ENCODE measurements at regions not wholly inside any gene's neighbourhood (a gene's known extent, or its start where the extent isn't known, plus 50 kb on each side); places are given as distances from the start of the nearest gene placed in this dataset.
A peak's percentile ranks its signal among the peaks of the same experiment; 100 is the strongest.
"Not testable (repeated sequence)": the region's sequence is repeated elsewhere in the genome, so short reads cannot be mapped to it uniquely, and the experiment has no call there.

GRCh38 chrX:112997991-112998390, 157.4 kb upstream of the AMOT start:
- FAIRE-seq (no peak), DNase-seq (ENCODE audit: extremely low spot score, insufficient read length, low read depth) (no peak)

- DNase-seq (ENCODE audit: extremely low spot score, insufficient read length, low read depth) = no peak
- FAIRE-seq = no peak
Observed at GRCh38 chrX:112991801-112992200, 151.2 kb upstream of the AMOT start.

- FAIRE-seq (no peak), DNase-seq (ENCODE audit: extremely low spot score, insufficient read length, low read depth) (no peak)
Observed at GRCh38 chrX:112979879-112980278, 139.2 kb upstream of the AMOT start.

GRCh38 chrX:112968351-112969133, 127.9 kb upstream of the AMOT start:
- FAIRE-seq (no peak), DNase-seq (ENCODE audit: extremely low spot score, insufficient read length, low read depth) (no peak)

GRCh38 chrX:112967903-112968302, 127.3 kb upstream of the AMOT start:
- DNase-seq (ENCODE audit: extremely low spot score, insufficient read length, low read depth) = no peak
- FAIRE-seq = no peak

- DNase-seq (ENCODE audit: extremely low spot score, insufficient read length, low read depth) (no peak), FAIRE-seq (no peak)
Observed at GRCh38 chrX:112967341-112967740, 126.7 kb upstream of the AMOT start.

GRCh38 chrX:112961981-112962380, 121.3 kb upstream of the AMOT start:
- DNase-seq (ENCODE audit: extremely low spot score, insufficient read length, low read depth) (no peak), FAIRE-seq (no peak)

- no peak for FAIRE-seq
- DNase-seq (ENCODE audit: extremely low spot score, insufficient read length, low read depth) = no peak
Observed at GRCh38 chrX:112947981-112948615, 107.5 kb upstream of the AMOT start.

- DNase-seq (ENCODE audit: extremely low spot score, insufficient read length, low read depth) = no peak
- FAIRE-seq = no peak
Observed at GRCh38 chrX:112946227-112946626, 105.6 kb upstream of the AMOT start.

- DNase-seq (ENCODE audit: extremely low spot score, insufficient read length, low read depth) = no peak
- no peak for FAIRE-seq
Observed at GRCh38 chrX:112945826-112946225, 105.2 kb upstream of the AMOT start.

- no peak for DNase-seq (ENCODE audit: extremely low spot score, insufficient read length, low read depth)
Observed at GRCh38 chrX:112941209-112941837, 100.7 kb upstream of the AMOT start.

GRCh38 chrX:112935029-112935428, 94.4 kb upstream of the AMOT start:
- FAIRE-seq = peak; percentile 18

More at GRCh38 chrX:112941209-112941837, 100.7 kb upstream of the AMOT start:
- peak; percentile 76 for FAIRE-seq

GRCh38 chrX:112931900-112932299, 91.3 kb upstream of the AMOT start:
- DNase-seq (ENCODE audit: extremely low spot score, insufficient read length, low read depth) = no peak
- FAIRE-seq = no peak

More at GRCh38 chrX:112935029-112935428, 94.4 kb upstream of the AMOT start:
- DNase-seq (ENCODE audit: extremely low spot score, insufficient read length, low read depth) = no peak

- FAIRE-seq (no peak), DNase-seq (ENCODE audit: extremely low spot score, insufficient read length, low read depth) (no peak)
Observed at GRCh38 chrX:112931478-112931877, 90.8 kb upstream of the AMOT start.

GRCh38 chrX:112923381-112923780, 82.8 kb upstream of the AMOT start:
- not testable (repeated sequence) for FAIRE-seq; DNase-seq (ENCODE audit: extremely low spot score, insufficient read length, low read depth)

- DNase-seq (ENCODE audit: extremely low spot score, insufficient read length, low read depth) (no peak), FAIRE-seq (no peak)
Observed at GRCh38 chrX:112913807-112914206, 73.2 kb upstream of the AMOT start.

- no peak for FAIRE-seq
Observed at GRCh38 chrX:112910418-112910817, 69.8 kb upstream of the AMOT start.

GRCh38 chrX:112901869-112902725, 61.5 kb upstream of the AMOT start:
- DNase-seq (ENCODE audit: extremely low spot score, insufficient read length, low read depth) (no peak), FAIRE-seq (no peak)

More at GRCh38 chrX:112910418-112910817, 69.8 kb upstream of the AMOT start:
- no peak for DNase-seq (ENCODE audit: extremely low spot score, insufficient read length, low read depth)

GRCh38 chrX:112896051-112896450, 55.4 kb upstream of the AMOT start:
- FAIRE-seq = no peak
- no peak for DNase-seq (ENCODE audit: extremely low spot score, insufficient read length, low read depth)
